IMR-90 (cell line): ENCODE measurements at regions not wholly inside any gene's neighbourhood (a gene's known extent, or its start where the extent isn't known, plus 50 kb on each side); places are given as distances from the start of the nearest gene placed in this dataset.

Experiments used
- ATAC-seq: fragments of 200-7000 bp; cut with Tn5 transposase; 2 replicates; pipeline ENCODE4 v1.9.1; 2020; ENCODE audit warnings: low read depth, mild to moderate bottlenecking, moderate library complexity
- BruUV-seq: library from RNA; stranded (reverse); fragments of 400-500 nt; replicated peaks from 2 replicates; lab custom pipeline; 2021; lab: Mats Ljungman, UMichigan
- CTCF ChIA-PET: fragments of 300-600 bp; formaldehyde crosslinking; extraction: SDS; loops from one replicate; lab custom pipeline; 2021; ENCODE audit warnings: antibody characterized with exemption; lab: Yijun Ruan, JAX
- POLR2A ChIA-PET: fragments of 300-600 bp; sonication (Branson Sonifier 250); formaldehyde crosslinking; loops from one replicate; lab custom pipeline; 2022; ENCODE audit warnings: antibody characterized with exemption; ENCODE audit not compliant: unreplicated experiment; lab: Charles Lee
- DNase-seq: peaks from one replicate; pipeline ENCODE4 v3.0.0; 2013
- H2AFZ ChIP-seq: replicated peaks from 2 replicates; pipeline ENCODE3; 2013; ENCODE audit warnings: low read length, mild to moderate bottlenecking; ENCODE audit not compliant: poor library complexity
- H2AK5ac ChIP-seq: 2 replicates; pipeline ENCODE4 v1.6.1; 2013; ENCODE audit warnings: low read depth, low read length, inconsistent platforms
- H2AK9ac ChIP-seq: replicated peaks from 2 replicates; pipeline ENCODE3; 2013; ENCODE audit warnings: mild to moderate bottlenecking, low read depth, low read length, moderate library complexity; ENCODE audit not compliant: poor library complexity
- H2BK120ac ChIP-seq: 2 replicates; pipeline ENCODE4 v1.6.1; 2013; ENCODE audit warnings: low read depth, low read length, inconsistent platforms
- H2BK15ac ChIP-seq: 3 replicates; pipeline ENCODE4 v1.6.1; 2013; ENCODE audit warnings: low read depth, low read length, inconsistent platforms
- H2BK20ac ChIP-seq: 2 replicates; pipeline ENCODE4 v1.6.1; 2013; ENCODE audit warnings: low read depth, mild to moderate bottlenecking, inconsistent platforms, low read length, moderate library complexity
- H2BK5ac ChIP-seq: 2 replicates; pipeline ENCODE4 v1.6.1; 2013; ENCODE audit warnings: mild to moderate bottlenecking, low read depth, low read length, inconsistent platforms; ENCODE audit not compliant: poor library complexity, severe bottlenecking
- H3K14ac ChIP-seq: replicated peaks from 2 replicates; pipeline ENCODE4 v1.6.1; 2013; ENCODE audit warnings: low read depth, low read length, inconsistent platforms
- H3K18ac ChIP-seq: 2 replicates; pipeline ENCODE4 v1.6.1; 2013; ENCODE audit warnings: low read depth, low read length, control low read depth
- H3K23ac ChIP-seq: 2 replicates; pipeline ENCODE4 v1.6.1; 2013; ENCODE audit warnings: low read depth, low read length, inconsistent platforms
- H3K27ac ChIP-seq: 2 replicates; pipeline ENCODE4 v1.5.1; 2013; ENCODE audit warnings: mild to moderate bottlenecking, control low read depth, low read length; ENCODE audit not compliant: insufficient read depth
- H3K27me3 ChIP-seq: 2 replicates; pipeline ENCODE4 v1.6.1; 2013; ENCODE audit warnings: low read length; ENCODE audit not compliant: control insufficient read depth, insufficient read depth
- H3K36me3 ChIP-seq: 2 replicates; pipeline ENCODE4 v1.6.1; 2013; ENCODE audit warnings: low read length, mixed read lengths; ENCODE audit not compliant: control insufficient read depth, insufficient read depth
- H3K4ac ChIP-seq: 2 replicates; pipeline ENCODE4 v1.6.1; 2013; ENCODE audit warnings: low read depth, low read length, inconsistent platforms
- H3K4me1 ChIP-seq: 2 replicates; pipeline ENCODE4 v1.6.1; 2013; ENCODE audit warnings: low read length, mixed read lengths; ENCODE audit not compliant: control insufficient read depth, insufficient read depth
- H3K4me2 ChIP-seq: 2 replicates; pipeline ENCODE4 v1.6.1; 2013; ENCODE audit warnings: low read depth, mild to moderate bottlenecking, control low read depth, low read length, moderate library complexity
- H3K4me3 ChIP-seq: 2 replicates; pipeline ENCODE4 v1.5.1; 2013; ENCODE audit warnings: low read depth, mild to moderate bottlenecking, control low read depth, low read length, moderate library complexity; ENCODE audit not compliant: insufficient read depth
- H3K56ac ChIP-seq: 2 replicates; pipeline ENCODE4 v1.6.1; 2013; ENCODE audit warnings: low read length, inconsistent platforms; ENCODE audit not compliant: insufficient read depth; ENCODE audit errors: extremely low read depth
- H3K79me1 ChIP-seq, 2 experiments: 2 replicates each; pipeline ENCODE4 v1.6.1; 2013; ENCODE audit warnings: low read length in 2 of 2, inconsistent platforms in 1 of 2, low read depth in 1 of 2
- H3K9ac ChIP-seq: 2 replicates; pipeline ENCODE4 v1.6.1; 2013; ENCODE audit warnings: low read depth, low read length, control low read depth
- H3K9me1 ChIP-seq: 2 replicates; pipeline ENCODE4 v1.6.1; 2013; ENCODE audit warnings: low read length, inconsistent platforms; ENCODE audit not compliant: insufficient read depth
- H3K9me3 ChIP-seq: 2 replicates; pipeline ENCODE4 v1.6.1; 2013; ENCODE audit warnings: low read length; ENCODE audit not compliant: control insufficient read depth, insufficient read depth
- H4K20me1 ChIP-seq: 2 replicates; pipeline ENCODE4 v1.6.1; 2013; ENCODE audit warnings: low read length, inconsistent platforms; ENCODE audit not compliant: insufficient read depth
- H4K5ac ChIP-seq: 2 replicates; pipeline ENCODE4 v1.6.1; 2013; ENCODE audit warnings: mild to moderate bottlenecking, low read depth, low read length, control low read depth
- H4K8ac ChIP-seq, 2 experiments: 2 replicates each; pipeline ENCODE4 v1.6.1; 2013; ENCODE audit warnings: low read depth in 2 of 2, low read length in 2 of 2, control low read depth in 1 of 2, inconsistent platforms in 1 of 2
- H4K91ac ChIP-seq: 2 replicates; pipeline ENCODE4 v1.6.1; 2013; ENCODE audit warnings: low read depth, low read length, inconsistent platforms; ENCODE audit not compliant: insufficient read depth
- BHLHE40 ChIP-seq: fragments of 150-350 bp; IDR thresholded peaks from 2 replicates; pipeline ENCODE4 v1.6.1; 2016; ENCODE audit warnings: mild to moderate bottlenecking, low read depth, low read length
- CHD1 ChIP-seq: IDR thresholded peaks from 2 replicates; pipeline ENCODE4 v1.6.1; 2012; ENCODE audit warnings: low read depth, low read length, improper control_type of control experiment
- FOS ChIP-seq: fragments of 150-350 bp; IDR thresholded peaks from 2 replicates; pipeline ENCODE4 v1.6.1; 2016; ENCODE audit warnings: low read depth, low read length
- MAFK ChIP-seq: IDR thresholded peaks from 2 replicates; pipeline ENCODE4 v1.6.1; 2012; ENCODE audit warnings: low read depth, low read length, improper control_type of control experiment
- MXI1 ChIP-seq: IDR thresholded peaks from 2 replicates; pipeline ENCODE4 v1.6.1; 2012; ENCODE audit warnings: low read depth, mild to moderate bottlenecking, low read length, moderate library complexity, borderline replicate concordance
- NFE2L2 ChIP-seq: fragments of 150-350 bp; IDR thresholded peaks from 2 replicates; pipeline ENCODE4 v1.6.1; 2016; ENCODE audit warnings: low read depth, mild to moderate bottlenecking, low read length
- RAD21 ChIP-seq: IDR thresholded peaks from 2 replicates; pipeline ENCODE4 v1.6.1; 2012; ENCODE audit warnings: low read length, improper control_type of control experiment
- RCOR1 ChIP-seq: IDR thresholded peaks from 2 replicates; pipeline ENCODE4 v1.6.1; 2012; ENCODE audit warnings: mild to moderate bottlenecking, low read length, improper control_type of control experiment; ENCODE audit not compliant: insufficient replicate concordance
- RFX5 ChIP-seq: IDR thresholded peaks from 2 replicates; pipeline ENCODE4 v1.8.0; 2012; ENCODE audit warnings: low read depth, mild to moderate bottlenecking, low read length, moderate library complexity
- SMC3 ChIP-seq: fragments of 150-350 bp; IDR thresholded peaks from 2 replicates; pipeline ENCODE4 v1.6.1; 2016; ENCODE audit warnings: low read depth, mild to moderate bottlenecking, antibody characterized with exemption, low read length, moderate library complexity
- WGBS, 2 experiments: methylation state at CpG; one replicate each; pipeline versions ENCODE4 v1.1.5 to v1.1.7; 2013; ENCODE audit warnings: missing lambda C conversion rate in 2 of 2; ENCODE audit not compliant: insufficient read length in 1 of 2; ENCODE audit errors: extremely low coverage in 2 of 2; 5-methylcytosine and 5-hydroxymethylcytosine counted together
- dilution Hi-C: fragments of 300-500 bp; cut with HindIII; formaldehyde crosslinking; loops from one replicate; pipeline ENCODE4 v1.14.3; 2018; ENCODE audit warnings: low sequenced_read_pairs; ENCODE audit not compliant: unreplicated experiment
- in situ Hi-C: fragments of 300-500 bp; cut with MboI; formaldehyde crosslinking; loops from 3 replicates; pipeline ENCODE4 v1.14.3; 2019; ENCODE audit warnings: low sequenced_read_pairs, inconsistent platforms, mixed read lengths
- intact Hi-C: fragments of 100-400 bp; cut with micrococcal nuclease; formaldehyde crosslinking; loops from 2 replicates; pipeline ENCODE4 v1.10.0; 2022
- TF ChIP-seq, protein P1 (sequence below): fragments of 150-350 bp; IDR thresholded peaks from 2 replicates; pipeline ENCODE4 v1.6.1; 2016; ENCODE audit warnings: low read depth, mild to moderate bottlenecking, low read length, moderate library complexity, borderline replicate concordance
- TF ChIP-seq, protein P2 (sequence below): fragments of 150-350 bp; IDR thresholded peaks from 2 replicates; pipeline ENCODE4 v1.6.1; 2017; ENCODE audit warnings: mild to moderate bottlenecking, antibody characterized with exemption, low read length, low read depth

DNA sequence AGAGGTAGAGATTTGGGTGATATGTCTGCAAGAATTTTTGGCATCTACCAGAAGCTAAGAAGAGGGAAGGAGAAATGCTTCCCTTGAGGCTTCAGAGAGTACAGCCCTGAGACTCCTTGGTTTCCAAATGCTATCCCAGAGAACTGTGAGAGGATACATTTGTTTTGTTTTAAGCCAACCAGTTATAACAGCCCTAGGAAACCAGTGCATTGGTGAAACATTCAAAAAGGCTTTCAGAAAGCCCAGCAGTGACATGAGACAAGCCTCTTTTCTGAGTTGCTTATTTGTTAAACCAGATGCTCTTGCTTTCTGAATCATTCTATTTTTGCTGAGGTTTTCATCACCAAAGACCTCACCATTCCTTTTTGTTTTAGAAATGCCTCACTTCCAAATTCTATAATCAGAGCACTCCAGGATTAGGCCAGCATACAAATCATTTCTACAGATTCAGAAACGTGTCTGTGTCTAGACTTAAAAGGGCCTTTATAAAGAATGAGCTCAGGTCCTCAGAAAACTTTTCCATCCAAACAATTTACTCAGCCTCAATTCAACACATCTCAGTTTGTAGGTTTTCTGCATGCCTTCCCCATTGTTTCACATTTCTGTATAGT, 1617.8 kb upstream of the FLRT2 start:
- intact Hi-C loops (loop anchor here (10.0 kb wide), 1 partner anchor 427 kb away; no protein-coding TSS in a partner anchor), dilution Hi-C loops (no loop called here), in situ Hi-C loops (no loop called here)
- H2BK5ac ChIP-seq = no peak overlapping the region
- H3K9me1 ChIP-seq = no peaks in the 10 kb centered on the region
- H3K27ac ChIP-seq = peak overlapping the region; percentile 41; the same call in 1 of the 2 replicates
- H3K56ac ChIP-seq = no peak overlapping the region
- H3K23ac ChIP-seq = no peak overlapping the region
- peak overlapping the region in 1 of 2 experiments; percentile 50; a peak in 1 of 4 replicates for H4K8ac ChIP-seq
- no peak overlapping the region for H3K4me2 ChIP-seq
- H3K14ac ChIP-seq = 0 out of 2 replicates have a peak overlapping the region, but pooled peaks have one; percentile 20
- H2BK120ac ChIP-seq = no peak overlapping the region
- no peak overlapping the region for H4K91ac ChIP-seq
- H2AK5ac ChIP-seq = no peak overlapping the region
- no peak overlapping the region for H2BK20ac ChIP-seq
- no peak overlapping the region for H3K4me3 ChIP-seq
- 0 out of 2 replicates have a peak overlapping the region, but pooled peaks have one; percentile 21 for H4K5ac ChIP-seq
- peaks cover 8% of the 10 kb centered on the region; the same call in 1 of the 2 replicates for H3K4me1 ChIP-seq
- no peaks in the 10 kb centered on the region for H4K20me1 ChIP-seq
- H3K27me3 ChIP-seq = no peaks in the 10 kb centered on the region
- no peak overlapping the region for H2AK9ac ChIP-seq
- no peak overlapping the region for H2BK15ac ChIP-seq
- TF ChIP-seq, protein P1, sequence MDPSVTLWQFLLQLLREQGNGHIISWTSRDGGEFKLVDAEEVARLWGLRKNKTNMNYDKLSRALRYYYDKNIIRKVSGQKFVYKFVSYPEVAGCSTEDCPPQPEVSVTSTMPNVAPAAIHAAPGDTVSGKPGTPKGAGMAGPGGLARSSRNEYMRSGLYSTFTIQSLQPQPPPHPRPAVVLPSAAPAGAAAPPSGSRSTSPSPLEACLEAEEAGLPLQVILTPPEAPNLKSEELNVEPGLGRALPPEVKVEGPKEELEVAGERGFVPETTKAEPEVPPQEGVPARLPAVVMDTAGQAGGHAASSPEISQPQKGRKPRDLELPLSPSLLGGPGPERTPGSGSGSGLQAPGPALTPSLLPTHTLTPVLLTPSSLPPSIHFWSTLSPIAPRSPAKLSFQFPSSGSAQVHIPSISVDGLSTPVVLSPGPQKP = no peak
- TF ChIP-seq RAD21 (no peak), SMC3 (no peak), BHLHE40 (no peak), CHD1 (no peak), RCOR1 (no peak), NFE2L2 (no peak), MXI1 (no peak), FOS (no peak), MAFK (no peak), RFX5 (no peak)
- TF ChIP-seq, protein P2, sequence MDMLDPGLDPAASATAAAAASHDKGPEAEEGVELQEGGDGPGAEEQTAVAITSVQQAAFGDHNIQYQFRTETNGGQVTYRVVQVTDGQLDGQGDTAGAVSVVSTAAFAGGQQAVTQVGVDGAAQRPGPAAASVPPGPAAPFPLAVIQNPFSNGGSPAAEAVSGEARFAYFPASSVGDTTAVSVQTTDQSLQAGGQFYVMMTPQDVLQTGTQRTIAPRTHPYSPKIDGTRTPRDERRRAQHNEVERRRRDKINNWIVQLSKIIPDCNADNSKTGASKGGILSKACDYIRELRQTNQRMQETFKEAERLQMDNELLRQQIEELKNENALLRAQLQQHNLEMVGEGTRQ = no peak
- no peaks in the 10 kb centered on the region for H3K79me1 ChIP-seq
- H3K9ac ChIP-seq = no peak overlapping the region
- peak; percentile 73 for ATAC-seq
- no peaks in the 10 kb centered on the region for H3K36me3 ChIP-seq
- CTCF ChIA-PET = no interaction called here
- no TSS peak for BruUV-seq
- H3K9me3 ChIP-seq = no peaks in the 10 kb centered on the region
- no peak overlapping the region for H3K4ac ChIP-seq
- WGBS, 2 experiments = no CpG with 5 or more reads among the region's 1 CpG
- DNase-seq = peak; percentile 11
- H3K18ac ChIP-seq = peak overlapping the region; percentile 70
- POLR2A ChIA-PET = no interaction called here
- H2AFZ ChIP-seq = no peak overlapping the region
